ENCODE measurements at regions not wholly inside any gene's neighbourhood (a gene's known extent, or its start where the extent isn't known, plus 50 kb on each side); places are given as distances from the start of the nearest gene placed in this dataset.

- no peak for DNase-seq (ENCODE audit: low read depth)
Measured at GRCh38 chr5:155068616-155069100, 55.1 kb downstream of the KIF4B start.

GRCh38 chr5:155069961-155070360, 56.4 kb downstream of the KIF4B start:
- DNase-seq (ENCODE audit: low read depth), result no peak

- no peak for DNase-seq (ENCODE audit: low read depth)
Measured at GRCh38 chr5:155070781-155071180, 57.2 kb downstream of the KIF4B start.

- no peak for DNase-seq (ENCODE audit: low read depth)
Measured at GRCh38 chr5:155076379-155076778, 62.8 kb downstream of the KIF4B start.

- no peak for DNase-seq (ENCODE audit: low read depth)
Measured at GRCh38 chr5:155079698-155080097, 66.1 kb downstream of the KIF4B start.

GRCh38 chr5:155080721-155081120, 67.2 kb downstream of the KIF4B start:
- no peak for DNase-seq (ENCODE audit: low read depth)

- no peak for DNase-seq (ENCODE audit: low read depth)
Measured at GRCh38 chr5:155081618-155082017, 68.1 kb downstream of the KIF4B start.

GRCh38 chr5:155082401-155082800, 68.8 kb downstream of the KIF4B start:
- no peak for DNase-seq (ENCODE audit: low read depth)

GRCh38 chr5:155085282-155085989, 71.9 kb downstream of the KIF4B start:
- DNase-seq (ENCODE audit: low read depth), result no peak

- DNase-seq (ENCODE audit: low read depth), result no peak
Measured at GRCh38 chr5:155087036-155087435, 73.5 kb downstream of the KIF4B start.

GRCh38 chr5:155088811-155089210, 75.3 kb downstream of the KIF4B start:
- DNase-seq (ENCODE audit: low read depth), result no peak

- DNase-seq (ENCODE audit: low read depth), result no peak
Measured at GRCh38 chr5:155089643-155090042, 76.1 kb downstream of the KIF4B start.

GRCh38 chr5:155091063-155091648, 77.6 kb downstream of the KIF4B start:
- no peak for DNase-seq (ENCODE audit: low read depth)

- no peak for DNase-seq (ENCODE audit: low read depth)
Measured at GRCh38 chr5:155091768-155092717, 78.5 kb downstream of the KIF4B start.

- DNase-seq (ENCODE audit: low read depth), result no peak
Measured at GRCh38 chr5:155094455-155094854, 80.9 kb downstream of the KIF4B start.

GRCh38 chr5:155097995-155098394, 84.4 kb downstream of the KIF4B start:
- no peak for DNase-seq (ENCODE audit: low read depth)

- no peak for DNase-seq (ENCODE audit: low read depth)
Measured at GRCh38 chr5:155098433-155098832, 84.9 kb downstream of the KIF4B start.

GRCh38 chr5:155101697-155102096, 88.1 kb downstream of the KIF4B start:
- no peak for DNase-seq (ENCODE audit: low read depth)

GRCh38 chr5:155103146-155103545, 89.6 kb downstream of the KIF4B start:
- no peak for DNase-seq (ENCODE audit: low read depth)

GRCh38 chr5:155104441-155104840, 90.9 kb downstream of the KIF4B start:
- no peak for DNase-seq (ENCODE audit: low read depth)

GRCh38 chr5:155106221-155106620, 92.7 kb downstream of the KIF4B start:
- no peak for DNase-seq (ENCODE audit: low read depth)

GRCh38 chr5:155113888-155114287, 100.3 kb downstream of the KIF4B start:
- DNase-seq (ENCODE audit: low read depth), result no peak

GRCh38 chr5:155114655-155115054, 101.1 kb downstream of the KIF4B start:
- DNase-seq (ENCODE audit: low read depth), result no peak
